GM19099 (cell line): ENCODE measurements at regions not wholly inside any gene's neighbourhood (a gene's known extent, or its start where the extent isn't known, plus 50 kb on each side); places are given as distances from the start of the nearest gene placed in this dataset.

Experiments used
- POLR2A ChIP-seq: IDR thresholded peaks from 3 replicates; pipeline ENCODE4 v1.6.1; 2011; ENCODE audit warnings: low read depth; ENCODE audit not compliant: insufficient read length; ENCODE audit errors: extremely low read depth

DNA sequence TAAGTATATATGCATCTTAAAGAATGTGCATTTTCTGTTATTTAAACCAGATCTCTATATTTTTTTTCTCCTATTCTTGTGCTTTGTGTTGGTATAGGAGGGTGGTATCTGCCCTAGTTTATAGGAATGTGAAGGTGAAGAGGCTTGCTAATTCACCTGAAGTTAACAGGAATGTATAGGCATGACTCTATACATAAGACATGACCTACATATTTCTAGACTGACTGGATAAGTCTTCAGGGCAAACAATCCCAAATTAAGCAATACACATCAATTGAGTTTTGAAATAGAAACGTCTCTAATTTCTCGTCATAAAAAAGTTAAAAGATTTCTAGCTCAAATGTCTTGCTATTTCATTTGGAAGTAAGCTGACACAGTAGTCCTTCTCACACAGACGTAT lies 410.0 kb downstream of the DIPK2A start:
- no peak for TF ChIP-seq POLR2A

DNA sequence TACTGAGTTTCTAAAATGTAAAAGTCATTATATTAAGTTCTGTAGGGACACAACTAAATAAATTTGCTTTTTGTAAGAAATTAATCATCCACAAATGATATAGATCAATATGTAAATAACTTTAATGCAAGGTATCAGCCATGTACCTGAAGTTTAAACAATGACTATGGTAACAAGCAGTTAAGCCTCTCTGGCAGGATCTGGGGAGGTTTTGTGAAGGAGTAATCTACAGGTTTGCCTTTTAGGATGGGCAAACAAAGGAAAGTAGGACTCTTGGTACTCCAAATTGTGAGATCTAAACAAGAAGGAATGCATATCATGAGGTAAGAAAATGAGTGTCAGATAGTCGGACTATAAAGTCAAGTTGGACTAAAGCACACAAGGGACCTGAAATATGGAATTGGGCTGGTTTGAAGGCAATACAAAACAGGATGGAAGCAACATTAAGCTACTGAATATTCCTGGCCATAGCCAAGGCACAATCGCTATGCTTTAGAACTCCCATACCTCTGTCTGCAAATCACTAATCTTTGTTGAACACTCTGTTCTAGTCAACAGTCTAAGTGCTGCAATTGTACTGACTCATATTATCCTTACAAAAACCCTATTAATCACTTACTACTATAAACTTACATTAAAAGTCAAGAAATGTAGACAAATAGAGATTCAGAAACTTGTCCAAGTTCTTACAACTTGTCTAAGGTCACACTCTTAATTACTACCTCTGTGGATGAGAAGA lies 412.8 kb downstream of the DIPK2A start:
- TF ChIP-seq POLR2A: no peak

DNA sequence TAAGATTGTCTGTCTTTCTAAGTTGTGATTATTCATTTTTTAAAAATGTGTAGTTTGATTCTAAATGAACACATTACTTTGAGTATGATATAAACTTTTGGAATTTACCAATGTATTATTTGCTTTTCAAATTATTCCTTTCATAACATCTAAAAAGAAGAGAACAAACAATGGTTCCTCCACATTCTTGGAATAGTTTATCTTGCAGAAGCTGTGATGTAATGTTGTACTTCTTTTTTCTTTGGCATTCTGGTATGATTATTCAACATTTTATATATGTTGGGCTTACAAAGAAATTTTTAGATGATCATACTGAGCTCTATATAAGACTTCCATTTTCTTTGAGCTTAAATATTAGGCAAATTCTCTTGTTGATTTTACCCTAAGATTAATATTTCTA lies 419.2 kb downstream of the DIPK2A start:
- TF ChIP-seq POLR2A: no peak

DNA sequence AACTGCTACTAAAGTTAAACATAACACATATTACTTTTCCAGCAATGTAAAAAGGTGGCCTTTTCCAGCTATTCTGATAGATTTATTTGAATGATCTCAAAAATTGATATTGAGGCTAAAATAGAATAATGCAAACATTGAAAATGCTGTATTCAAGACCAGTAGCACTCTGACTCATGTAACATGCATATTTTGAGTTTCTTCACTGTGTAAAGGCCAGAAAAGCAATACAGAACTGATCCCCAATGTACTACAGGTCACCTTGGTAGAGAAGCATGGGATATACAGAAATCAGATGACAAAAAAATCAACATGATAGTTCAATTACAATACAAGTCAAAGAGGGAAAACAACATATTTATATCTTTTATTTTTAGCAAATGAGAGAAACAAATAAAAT lies 419.6 kb downstream of the DIPK2A start:
- TF ChIP-seq POLR2A: no peak

DNA sequence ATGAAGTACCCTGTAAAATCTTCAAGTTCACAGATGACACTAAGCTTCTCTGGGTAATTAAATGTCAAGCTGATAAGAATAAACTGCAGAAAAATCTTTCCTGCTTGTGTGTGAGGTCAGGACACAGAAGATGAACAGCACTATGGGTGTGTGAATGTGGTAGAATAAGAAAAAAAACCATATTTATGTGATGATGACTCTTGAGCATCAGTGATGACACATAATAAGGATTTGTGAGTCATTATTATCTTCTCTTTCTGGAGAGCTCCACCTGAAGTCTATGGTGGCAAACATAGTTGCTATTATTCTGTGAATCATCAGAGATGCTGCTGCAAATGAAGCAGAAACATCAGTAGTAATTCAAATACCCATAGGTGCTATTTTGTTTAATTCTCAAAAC lies 422.4 kb downstream of the DIPK2A start:
- TF ChIP-seq POLR2A: no peak

DNA sequence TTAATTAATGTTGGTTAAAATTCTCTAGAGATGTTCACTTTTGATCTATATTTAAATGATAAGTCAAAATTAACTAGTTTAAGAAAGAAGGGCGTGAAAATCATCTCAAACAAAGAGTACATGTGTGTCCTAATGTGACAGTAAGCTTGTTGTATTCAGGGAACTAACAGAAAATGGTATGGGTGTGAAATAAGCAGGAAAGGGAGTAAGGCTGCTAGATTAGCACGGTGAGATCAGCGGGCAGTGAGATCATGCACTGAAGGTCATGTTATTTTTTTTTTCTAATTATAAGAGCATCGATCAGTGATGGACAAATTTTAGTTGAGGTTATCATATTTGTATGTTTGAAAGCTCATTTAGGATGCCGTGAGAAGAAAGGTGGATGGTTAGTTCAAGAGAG lies 430.8 kb downstream of the DIPK2A start:
- TF ChIP-seq POLR2A: no peak

DNA sequence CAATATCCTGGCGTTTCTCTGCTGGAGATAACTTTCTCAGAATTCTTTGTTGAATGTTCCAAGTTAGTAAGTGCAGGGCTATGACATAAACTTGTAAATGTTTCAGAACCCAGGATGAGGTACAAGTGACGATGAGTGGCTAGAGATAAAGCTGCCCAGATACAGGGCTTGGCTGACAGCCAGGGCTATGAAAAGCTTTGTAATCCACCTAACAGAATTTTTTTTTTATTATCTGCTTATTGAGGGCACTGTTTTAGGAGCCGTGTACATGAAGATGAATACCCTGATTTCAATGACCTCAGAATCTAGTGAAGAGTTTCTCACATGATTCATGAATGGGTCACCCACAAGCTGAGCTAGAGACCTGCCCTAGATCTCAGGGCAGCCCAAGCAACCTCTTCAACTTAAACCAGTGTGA lies 431.4 kb downstream of the DIPK2A start:
- no peak for TF ChIP-seq POLR2A

DNA sequence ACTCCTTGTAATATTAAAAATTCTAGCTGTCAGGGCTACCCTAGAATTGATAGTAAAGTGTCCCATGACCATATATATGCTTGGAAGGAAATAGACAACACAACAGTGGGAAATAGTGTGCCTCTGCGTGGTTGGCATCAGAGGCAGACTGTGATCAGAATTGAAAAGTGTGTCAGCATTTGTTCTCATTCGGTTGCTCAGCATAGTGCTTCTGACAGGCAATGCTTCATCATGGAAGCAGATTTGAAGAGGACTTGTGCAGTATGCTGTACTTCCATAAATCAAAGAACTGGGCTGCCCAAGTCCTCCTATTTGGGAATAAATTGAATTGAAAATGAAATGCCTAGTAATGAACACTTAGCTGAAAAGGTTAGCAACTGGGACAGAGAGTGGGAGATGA lies 435.7 kb downstream of the DIPK2A start:
- TF ChIP-seq POLR2A: no peak

DNA sequence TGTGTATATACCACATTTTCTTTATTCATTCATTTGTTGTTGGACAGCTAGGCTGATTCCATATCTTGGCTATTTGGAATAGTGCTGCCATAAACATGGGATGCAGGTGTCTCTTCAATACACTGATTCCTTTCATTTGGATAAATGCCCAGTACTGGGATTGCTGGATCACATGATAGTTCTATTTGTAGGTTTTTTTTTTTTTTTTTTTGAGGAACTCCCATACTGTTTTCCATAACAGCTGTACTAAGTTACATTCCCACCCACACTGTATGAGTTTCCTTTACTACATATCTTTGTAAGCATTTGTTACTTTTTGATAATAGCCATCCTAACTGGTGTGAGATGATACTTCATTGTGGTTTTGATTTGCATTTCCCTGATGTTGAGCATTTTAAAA lies 437.7 kb downstream of the DIPK2A start:
- TF ChIP-seq POLR2A: no peak

DNA sequence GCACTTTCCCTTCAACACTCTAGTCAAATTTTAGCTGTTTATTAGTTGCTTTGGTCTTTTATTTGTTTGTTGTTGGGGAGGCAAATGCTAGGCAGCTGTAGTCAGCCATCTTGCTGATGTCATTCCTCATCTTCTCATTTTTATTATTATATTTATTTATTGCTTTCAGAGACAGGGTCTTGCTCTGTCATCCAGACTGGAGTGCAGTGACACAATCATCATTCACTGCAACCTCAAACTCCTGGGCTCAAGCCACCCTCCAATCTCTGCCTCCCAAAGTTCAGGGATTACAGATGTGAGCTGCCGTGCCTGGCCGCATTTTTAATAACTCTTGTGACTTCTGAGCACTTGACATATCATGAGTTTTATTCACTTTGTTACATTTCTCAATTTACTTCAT lies 441.4 kb downstream of the DIPK2A start:
- no peak for TF ChIP-seq POLR2A

DNA sequence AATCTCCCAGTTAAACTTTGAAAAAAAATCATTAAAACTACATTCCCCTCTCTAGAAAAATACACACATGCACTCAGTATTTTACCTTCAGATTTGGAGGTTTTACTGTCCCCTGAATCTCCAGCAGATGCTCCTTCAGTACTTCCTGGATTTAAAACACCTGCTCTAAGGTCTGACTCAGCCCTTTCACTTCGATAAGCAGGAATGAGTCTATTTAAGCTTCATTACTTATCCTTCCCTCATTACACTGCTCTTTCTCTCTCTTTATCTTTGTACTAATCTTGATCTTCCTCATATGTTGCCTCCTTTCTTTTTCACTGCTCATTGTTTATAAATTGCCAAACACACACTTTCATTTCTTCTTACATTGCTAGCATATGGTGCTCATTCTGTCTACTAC lies 443.9 kb downstream of the DIPK2A start:
- no peak for TF ChIP-seq POLR2A

DNA sequence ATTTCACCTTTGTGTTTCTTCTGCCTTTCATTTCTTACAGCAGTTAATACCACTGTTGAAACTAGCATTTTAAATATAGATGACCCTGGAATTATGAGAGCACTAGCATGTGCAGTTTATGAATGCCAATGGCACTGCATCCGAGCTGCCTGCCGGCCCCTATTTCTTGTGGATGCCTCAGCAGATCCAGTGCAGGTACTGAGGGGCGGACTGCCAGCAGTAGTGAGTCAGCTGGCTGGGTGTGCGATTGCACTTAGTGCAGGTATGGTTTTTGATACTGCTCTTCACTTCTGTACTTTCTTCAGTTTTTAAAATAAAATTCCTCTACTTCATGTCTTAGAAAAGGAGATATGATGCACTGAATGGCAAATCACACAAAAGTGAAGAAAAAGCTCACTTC lies 453.0 kb downstream of the DIPK2A start:
- no peak for TF ChIP-seq POLR2A

DNA sequence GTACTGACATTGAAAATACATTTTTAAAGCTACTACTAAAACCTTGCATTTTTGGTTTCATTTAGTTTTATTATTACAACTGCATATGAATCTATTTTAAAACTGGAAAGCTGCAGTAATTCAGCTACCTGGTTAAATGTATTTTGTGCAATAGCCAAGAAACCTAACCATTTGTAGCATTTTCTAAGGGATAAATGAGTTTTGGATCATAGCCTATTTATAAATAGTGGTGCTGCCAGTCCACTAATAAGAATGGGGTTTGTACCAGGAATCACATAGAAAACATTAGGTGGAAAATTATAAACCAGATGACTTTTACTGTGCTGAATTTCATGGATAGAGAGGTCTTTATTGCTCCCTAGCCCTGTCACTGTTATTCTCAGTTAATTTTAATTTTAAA lies 454.7 kb downstream of the DIPK2A start:
- TF ChIP-seq POLR2A: no peak

DNA sequence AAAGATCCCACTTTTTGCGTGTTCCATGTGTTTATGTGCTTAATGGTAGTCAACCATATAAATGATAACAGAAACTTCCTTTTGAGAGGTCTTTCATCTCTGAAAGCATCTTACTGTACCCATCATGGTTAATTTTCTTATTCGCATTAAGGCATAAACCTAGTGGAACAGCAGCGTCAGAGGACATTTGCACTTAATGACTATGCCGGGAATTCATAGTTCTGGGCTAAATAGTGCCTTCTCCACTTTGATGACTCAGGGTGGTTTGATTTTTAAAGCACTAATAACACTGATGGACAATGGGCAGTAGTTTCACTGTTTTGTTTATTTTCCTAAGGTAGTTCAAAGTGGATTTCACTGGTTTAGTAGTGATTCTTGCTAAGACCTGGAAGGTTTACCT lies 455.3 kb downstream of the DIPK2A start:
- no peak for TF ChIP-seq POLR2A

DNA sequence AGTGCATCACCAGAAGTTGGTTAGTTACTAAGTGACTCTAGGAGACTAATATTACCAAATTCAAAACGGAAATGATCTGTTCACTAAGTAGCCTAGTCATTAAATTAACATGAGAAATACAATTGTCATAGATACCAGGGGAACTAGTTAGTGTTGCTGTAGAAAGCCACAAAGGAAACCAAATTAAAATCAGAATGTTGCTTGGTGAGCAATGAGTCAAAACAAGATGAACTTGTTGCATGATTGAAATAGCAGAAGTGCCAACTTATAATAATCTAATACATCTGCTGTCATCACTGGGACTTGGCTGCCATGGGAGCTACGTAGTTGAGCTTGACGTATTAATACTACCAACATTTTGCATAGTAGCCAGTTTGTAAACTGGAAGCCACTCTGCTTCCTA lies 458.1 kb downstream of the DIPK2A start:
- TF ChIP-seq POLR2A: no peak

DNA sequence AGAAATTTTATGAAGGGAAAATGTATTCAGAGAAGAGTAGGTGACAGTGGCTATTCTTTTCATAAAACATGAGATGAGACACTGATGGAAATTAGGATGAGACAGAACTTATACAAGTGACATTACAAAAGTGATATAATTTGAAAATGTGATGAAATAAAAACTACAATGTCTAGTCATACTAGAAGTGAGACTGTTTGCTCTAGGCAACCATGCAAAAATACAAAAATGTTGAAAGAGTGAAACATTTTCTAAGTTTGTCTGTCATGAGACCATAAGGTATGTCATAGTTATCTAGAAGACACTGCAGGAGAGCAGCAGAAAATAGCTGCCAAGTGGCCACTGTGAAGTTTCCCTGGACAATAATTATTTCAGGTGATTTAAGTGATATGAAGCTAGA lies 459.5 kb downstream of the DIPK2A start:
- TF ChIP-seq POLR2A: no peak

DNA sequence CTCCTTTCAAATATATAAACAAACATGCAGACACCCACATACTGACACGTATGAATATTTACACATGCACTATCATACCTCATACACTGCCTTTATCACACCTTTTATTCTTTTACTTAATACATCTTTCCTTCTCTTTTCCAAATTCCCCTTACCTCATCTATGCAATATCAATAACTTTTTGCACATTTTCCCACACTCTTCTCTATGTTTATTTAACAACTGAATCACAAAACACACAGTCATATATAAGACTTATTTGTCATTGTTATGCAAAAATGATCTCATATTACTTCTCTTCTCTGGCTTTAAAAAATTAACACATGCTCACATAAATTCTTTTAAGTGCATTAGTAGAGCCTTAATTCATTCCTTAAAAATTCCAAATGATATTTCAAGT lies 461.4 kb downstream of the DIPK2A start:
- no peak for TF ChIP-seq POLR2A
